ENCODE measurements at regions not wholly inside any gene's neighbourhood (a gene's known extent, or its start where the extent isn't known, plus 50 kb on each side); places are given as distances from the start of the nearest gene placed in this dataset.

DNA sequence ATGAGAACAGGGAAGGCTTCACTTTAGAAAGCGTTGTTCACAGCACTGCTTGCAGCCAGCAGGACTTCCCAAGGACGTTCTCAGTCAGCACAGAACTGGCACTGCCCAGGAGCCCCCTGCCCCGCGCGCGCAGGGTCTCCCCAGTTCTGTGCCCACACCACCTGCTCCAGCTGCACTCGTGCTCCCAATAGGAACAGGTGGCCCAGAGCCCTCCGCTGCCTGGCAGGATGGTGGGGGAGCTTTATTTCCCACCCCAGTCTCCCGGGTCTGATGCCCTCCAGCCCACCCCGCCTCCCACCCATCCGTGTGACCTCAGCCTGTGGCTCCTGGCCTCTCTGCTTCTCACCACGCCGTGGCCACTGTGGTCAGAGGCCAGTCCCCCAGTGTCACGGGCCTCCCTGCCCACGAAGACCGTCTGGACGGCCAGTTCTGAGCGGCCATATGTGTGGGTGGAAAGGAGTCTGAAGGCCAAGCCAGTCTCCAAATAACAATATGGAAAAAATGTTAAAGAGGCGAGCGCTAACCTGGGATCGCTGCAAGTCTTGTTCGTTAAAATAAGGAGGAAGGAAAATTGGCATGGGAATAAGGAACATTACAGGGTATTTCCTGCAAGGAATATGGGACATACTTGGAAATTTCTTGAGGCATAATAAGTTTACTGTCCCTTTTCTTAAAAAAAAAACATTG, 54.6 kb upstream of the PCSK6 start:
- Mint-ChIP-seq H3K4me1 (ENCODE audit: low read depth) (no peaks in the 10 kb centered on the region), H3K27ac (no peak overlapping the region), H3K4me3 (no peak overlapping the region), H3K9me3 (no peaks in the 10 kb centered on the region), H3K27me3 (ENCODE audit: insufficient read depth) (peaks cover 2% of the 10 kb centered on the region), H3K36me3 (ENCODE audit: low read depth) (no peaks in the 10 kb centered on the region)
- intact Hi-C loops (cut with micrococcal nuclease) = no loop called here
- DNase-seq (ENCODE audit: low spot score) = no peak

DNA sequence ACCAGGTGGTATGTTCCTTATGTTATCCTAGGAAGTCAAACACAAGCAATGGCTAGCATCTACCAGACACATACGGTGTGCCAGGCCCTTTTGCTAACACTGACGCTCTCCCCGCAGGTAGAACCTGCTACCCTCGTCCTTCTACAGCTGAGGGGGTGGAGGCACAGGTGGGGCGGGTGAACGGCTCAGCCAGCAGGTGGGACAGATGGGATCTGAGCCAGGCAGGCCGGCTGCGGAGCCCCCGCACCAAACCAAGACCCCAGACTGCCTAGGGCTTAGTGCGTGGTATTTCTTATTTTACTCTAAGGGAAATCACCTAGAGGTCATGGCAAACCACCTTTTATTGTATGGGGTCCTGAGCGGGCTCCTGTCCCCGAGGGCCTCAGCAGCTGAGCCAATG, 53.9 kb upstream of the PCSK6 start:
- intact Hi-C loops (cut with micrococcal nuclease) = no loop called here

DNA sequence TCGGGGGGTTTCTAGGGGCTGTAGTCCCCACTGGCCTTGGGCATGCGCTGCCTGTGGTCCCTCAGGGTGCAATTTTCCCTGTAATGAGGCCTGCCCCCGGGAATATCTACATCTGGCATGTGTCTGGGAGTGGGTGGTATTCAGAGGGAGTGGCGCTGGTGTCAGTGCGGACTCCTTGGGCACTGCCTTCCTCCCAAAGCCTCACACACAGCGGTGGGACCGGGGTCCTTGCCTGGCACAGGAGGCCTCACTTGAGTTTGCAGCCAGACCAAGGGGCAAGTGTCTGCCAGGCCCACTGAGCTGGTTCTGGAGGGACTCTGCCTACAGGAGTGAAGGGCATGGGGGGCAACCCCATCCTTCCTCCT, 53.5 kb upstream of the PCSK6 start:
- Mint-ChIP-seq H3K4me1 (ENCODE audit: low read depth) (no peaks in the 10 kb centered on the region), H3K4me3 (no peak overlapping the region), H3K27me3 (ENCODE audit: insufficient read depth) (no peaks in the 10 kb centered on the region), H3K27ac (no peak overlapping the region), H3K36me3 (ENCODE audit: low read depth) (no peaks in the 10 kb centered on the region), H3K9me3 (no peaks in the 10 kb centered on the region)
- intact Hi-C loops (cut with micrococcal nuclease) = no loop called here
- DNase-seq (ENCODE audit: low spot score) = no peak

More for the DNA sequence above, 53.9 kb upstream of the PCSK6 start:
- Mint-ChIP-seq H3K36me3 (ENCODE audit: low read depth) (no peaks in the 10 kb centered on the region), H3K27me3 (ENCODE audit: insufficient read depth) (no peaks in the 10 kb centered on the region), H3K9me3 (no peaks in the 10 kb centered on the region), H3K27ac (no peak overlapping the region), H3K4me1 (ENCODE audit: low read depth) (no peaks in the 10 kb centered on the region), H3K4me3 (no peak overlapping the region)
- DNase-seq (ENCODE audit: low spot score) = no peak

GRCh38 chr15:101542306-101543025, 53.0 kb upstream of the PCSK6 start:
- DNase-seq (ENCODE audit: low spot score) = no peak
- no peaks in the 10 kb centered on the region for H3K27me3 Mint-ChIP-seq (ENCODE audit: insufficient read depth)
- no peaks in the 10 kb centered on the region for H3K36me3 Mint-ChIP-seq (ENCODE audit: low read depth)
- H3K4me1 Mint-ChIP-seq (ENCODE audit: low read depth) = no peaks in the 10 kb centered on the region
- H3K4me3 Mint-ChIP-seq = no peak overlapping the region
- H3K9me3 Mint-ChIP-seq = no peaks in the 10 kb centered on the region
- H3K27ac Mint-ChIP-seq = no peak overlapping the region
- intact Hi-C loops (cut with micrococcal nuclease) = no loop called here

GRCh38 chr15:101541501-101542292, 52.2 kb upstream of the PCSK6 start:
- Mint-ChIP-seq H3K4me1 (ENCODE audit: low read depth) (no peaks in the 10 kb centered on the region), H3K4me3 (no peak overlapping the region), H3K9me3 (no peaks in the 10 kb centered on the region), H3K36me3 (ENCODE audit: low read depth) (no peaks in the 10 kb centered on the region), H3K27ac (no peak overlapping the region), H3K27me3 (ENCODE audit: insufficient read depth) (no peaks in the 10 kb centered on the region)
- DNase-seq (ENCODE audit: low spot score) = no peak
- intact Hi-C loops (cut with micrococcal nuclease) = no loop called here

DNA sequence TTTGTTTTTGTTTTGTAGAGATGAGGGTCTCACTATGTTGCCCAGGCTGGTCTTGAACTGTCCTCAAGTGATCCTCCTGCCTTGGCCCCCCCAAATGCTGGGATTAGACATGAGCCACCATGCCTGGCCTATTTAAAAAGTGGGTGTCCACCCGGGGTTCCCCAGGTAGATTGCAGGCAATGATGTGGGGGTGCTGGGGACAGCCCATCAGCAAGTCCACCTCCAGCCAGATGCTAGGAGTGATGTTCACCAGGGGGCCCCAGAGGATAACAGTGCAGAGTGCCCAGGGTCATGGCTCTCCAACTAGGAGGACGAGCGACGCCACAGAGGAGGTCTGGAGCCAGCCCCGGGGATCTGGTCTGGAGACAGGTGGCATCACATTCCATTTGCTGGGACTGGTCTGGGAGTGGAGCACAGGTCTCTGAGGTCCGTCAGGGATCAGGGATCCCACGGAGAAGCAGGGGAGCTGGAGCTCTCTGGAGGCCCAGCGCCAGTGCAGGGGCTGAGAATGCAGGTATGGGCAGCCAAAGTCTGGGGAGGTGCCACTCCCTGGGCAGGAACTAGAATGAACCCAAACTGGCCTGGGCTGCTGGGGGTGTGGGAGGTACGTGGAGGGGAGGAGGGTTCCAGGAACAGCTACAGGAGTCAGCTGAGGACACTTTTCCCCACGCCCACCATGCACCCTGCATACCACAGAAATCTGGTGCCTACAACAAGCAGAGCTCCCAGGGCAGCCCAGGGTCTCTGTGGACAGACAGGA, 51.2 kb upstream of the PCSK6 start:
- no peak overlapping the region for H3K4me3 Mint-ChIP-seq
- H3K4me1 Mint-ChIP-seq (ENCODE audit: low read depth) = no peaks in the 10 kb centered on the region
- no peaks in the 10 kb centered on the region for H3K27me3 Mint-ChIP-seq (ENCODE audit: insufficient read depth)
- no peaks in the 10 kb centered on the region for H3K36me3 Mint-ChIP-seq (ENCODE audit: low read depth)
- intact Hi-C loops (cut with micrococcal nuclease) = no loop called here
- DNase-seq (ENCODE audit: low spot score) = no peak
- H3K27ac Mint-ChIP-seq = no peak overlapping the region
- H3K9me3 Mint-ChIP-seq = no peaks in the 10 kb centered on the region

- Mint-ChIP-seq H3K27me3 (ENCODE audit: insufficient read depth) (no peaks in the 10 kb centered on the region), H3K4me3 (no peak overlapping the region), H3K27ac (no peak overlapping the region), H3K9me3 (no peaks in the 10 kb centered on the region), H3K4me1 (ENCODE audit: low read depth) (no peaks in the 10 kb centered on the region), H3K36me3 (ENCODE audit: low read depth) (no peaks in the 10 kb centered on the region)
- intact Hi-C loops (cut with micrococcal nuclease) = no loop called here
- DNase-seq (ENCODE audit: low spot score) = no peak
Observed at GRCh38 chr15:101539930-101540329, 50.4 kb upstream of the PCSK6 start.

GRCh38 chr15:101539492-101539891, 50.0 kb upstream of the PCSK6 start:
- no peak overlapping the region for H3K27ac Mint-ChIP-seq
- no peak overlapping the region for H3K4me3 Mint-ChIP-seq
- H3K4me1 Mint-ChIP-seq (ENCODE audit: low read depth) = no peaks in the 10 kb centered on the region
- H3K36me3 Mint-ChIP-seq (ENCODE audit: low read depth) = no peaks in the 10 kb centered on the region
- intact Hi-C loops (cut with micrococcal nuclease) = no loop called here
- no peaks in the 10 kb centered on the region for H3K9me3 Mint-ChIP-seq
- no peaks in the 10 kb centered on the region for H3K27me3 Mint-ChIP-seq (ENCODE audit: insufficient read depth)
- DNase-seq (ENCODE audit: low spot score) = no peak
